Activated CD8-positive, alpha-beta T cell treated with anti-CD3 and anti-CD28 coated beads for 36 hours (primary cell): ENCODE measurements at regions not wholly inside any gene's neighbourhood (a gene's known extent, or its start where the extent isn't known, plus 50 kb on each side); places are given as distances from the start of the nearest gene placed in this dataset.

Experiments used
- ATAC-seq: fragments of 200-7000 bp; cut with Tn5 transposase; one replicate; pipeline ENCODE4 v1.10.0; 2021; ENCODE audit warnings: mild to moderate bottlenecking, moderate library complexity
- CTCF ChIA-PET: fragments of 350-600 bp; sonication (Branson Sonifier 250); formaldehyde crosslinking; loops from one replicate; lab custom pipeline; 2021; ENCODE audit warnings: antibody characterized with exemption; lab: Charles Lee
- POLR2A ChIA-PET: fragments of 350-600 bp; sonication (Branson Sonifier 250); formaldehyde crosslinking; loops from one replicate; lab custom pipeline; 2021; ENCODE audit warnings: antibody characterized with exemption; lab: Charles Lee
- DNase-seq: peaks from one replicate; pipeline ENCODE4 v3.0.0-alpha.2; 2020
- H3K27ac Mint-ChIP-seq: one replicate; pipeline ENCODE4 v1.8.0; 2021; ENCODE audit warnings: mild to moderate bottlenecking, mixed read lengths
- H3K27me3 Mint-ChIP-seq: one replicate; pipeline ENCODE4 v1.8.0; 2021; ENCODE audit warnings: mixed read lengths
- H3K36me3 Mint-ChIP-seq: one replicate; pipeline ENCODE4 v1.8.0; 2021; ENCODE audit warnings: low read depth, mixed read lengths
- H3K4me1 Mint-ChIP-seq: one replicate; pipeline ENCODE4 v1.8.0; 2021; ENCODE audit warnings: low read depth, mixed read lengths
- H3K4me3 Mint-ChIP-seq: one replicate; pipeline ENCODE4 v1.8.0; 2021; ENCODE audit warnings: mild to moderate bottlenecking, moderate library complexity, mixed read lengths
- H3K9me3 Mint-ChIP-seq: one replicate; pipeline ENCODE4 v1.8.0; 2021; ENCODE audit warnings: mixed read lengths
- intact Hi-C: fragments of 100-400 bp; cut with micrococcal nuclease; formaldehyde crosslinking; loops from one replicate; pipeline ENCODE4 v1.10.0; 2022
- TF ChIP-seq, protein P1 (sequence below): fragments of 200-600 bp; IDR thresholded peaks from one replicate; pipeline ENCODE4 v1.8.0; 2022; ENCODE audit warnings: antibody characterized with exemption, mild to moderate bottlenecking

DNA sequence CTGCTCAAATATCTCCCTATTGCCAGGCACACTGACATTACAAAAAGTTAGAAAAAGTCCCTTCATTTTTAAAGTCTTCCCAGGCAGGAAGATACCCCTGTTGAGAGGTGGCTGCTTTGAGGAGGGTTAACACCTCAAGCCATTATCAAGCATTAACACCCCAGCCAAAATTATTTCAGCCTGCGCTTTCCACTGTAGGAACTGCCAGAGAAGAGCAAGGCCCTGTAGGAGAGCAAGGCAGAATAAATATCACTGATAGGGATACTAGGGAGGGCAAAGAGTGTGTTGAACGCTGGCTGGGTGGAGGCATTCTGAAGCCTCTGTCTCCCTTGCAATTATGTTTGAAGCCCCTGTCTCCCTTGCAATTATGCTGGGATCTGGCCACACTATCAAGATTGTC, 1020.7 kb upstream of the CELF4 start:
- TF ChIP-seq, protein P1, sequence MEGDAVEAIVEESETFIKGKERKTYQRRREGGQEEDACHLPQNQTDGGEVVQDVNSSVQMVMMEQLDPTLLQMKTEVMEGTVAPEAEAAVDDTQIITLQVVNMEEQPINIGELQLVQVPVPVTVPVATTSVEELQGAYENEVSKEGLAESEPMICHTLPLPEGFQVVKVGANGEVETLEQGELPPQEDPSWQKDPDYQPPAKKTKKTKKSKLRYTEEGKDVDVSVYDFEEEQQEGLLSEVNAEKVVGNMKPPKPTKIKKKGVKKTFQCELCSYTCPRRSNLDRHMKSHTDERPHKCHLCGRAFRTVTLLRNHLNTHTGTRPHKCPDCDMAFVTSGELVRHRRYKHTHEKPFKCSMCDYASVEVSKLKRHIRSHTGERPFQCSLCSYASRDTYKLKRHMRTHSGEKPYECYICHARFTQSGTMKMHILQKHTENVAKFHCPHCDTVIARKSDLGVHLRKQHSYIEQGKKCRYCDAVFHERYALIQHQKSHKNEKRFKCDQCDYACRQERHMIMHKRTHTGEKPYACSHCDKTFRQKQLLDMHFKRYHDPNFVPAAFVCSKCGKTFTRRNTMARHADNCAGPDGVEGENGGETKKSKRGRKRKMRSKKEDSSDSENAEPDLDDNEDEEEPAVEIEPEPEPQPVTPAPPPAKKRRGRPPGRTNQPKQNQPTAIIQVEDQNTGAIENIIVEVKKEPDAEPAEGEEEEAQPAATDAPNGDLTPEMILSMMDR = no peak
- ATAC-seq (no peak), DNase-seq (no peak)
- Mint-ChIP-seq H3K9me3 (no peaks in the 10 kb centered on the region), H3K4me3 (no peak overlapping the region), H3K36me3 (peaks cover 1% of the 10 kb centered on the region), H3K4me1 (no peaks in the 10 kb centered on the region), H3K27ac (no peak overlapping the region), H3K27me3 (no peaks in the 10 kb centered on the region)
- ChIA-PET CTCF (no interaction called here), POLR2A (no interaction called here)
- intact Hi-C loops = no loop called here

DNA sequence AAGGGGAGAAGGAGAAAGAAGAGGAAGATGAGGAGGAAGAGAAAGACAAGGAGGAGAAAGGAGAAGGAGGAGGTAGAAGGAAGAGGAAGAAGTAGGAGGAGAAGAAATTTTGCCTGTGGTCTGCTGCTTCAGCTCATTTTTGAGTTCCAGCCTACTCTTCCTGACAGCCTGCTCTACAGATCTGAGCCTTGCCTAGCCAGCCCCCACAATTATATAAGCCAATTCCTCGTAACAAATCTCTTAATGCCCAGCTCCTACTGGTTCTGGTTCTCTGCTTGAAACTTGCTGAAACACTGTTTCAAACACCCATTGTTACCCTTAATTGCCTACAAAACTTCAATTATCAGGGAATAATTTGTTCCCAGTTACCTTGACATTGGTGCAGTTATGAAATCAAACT, 1014.2 kb upstream of the CELF4 start:
- no peak for ATAC-seq
- H3K27ac Mint-ChIP-seq = no peak overlapping the region
- no peak overlapping the region for H3K4me3 Mint-ChIP-seq
- peaks cover 31% of the 10 kb centered on the region for H3K4me1 Mint-ChIP-seq
- H3K27me3 Mint-ChIP-seq = no peaks in the 10 kb centered on the region
- CTCF ChIA-PET = no interaction called here
- intact Hi-C loops = no loop called here
- TF ChIP-seq, protein P1 = no peak
- peaks cover 6% of the 10 kb centered on the region for H3K36me3 Mint-ChIP-seq
- H3K9me3 Mint-ChIP-seq = peaks cover 4% of the 10 kb centered on the region
- no peak for DNase-seq
- POLR2A ChIA-PET = no interaction called here

DNA sequence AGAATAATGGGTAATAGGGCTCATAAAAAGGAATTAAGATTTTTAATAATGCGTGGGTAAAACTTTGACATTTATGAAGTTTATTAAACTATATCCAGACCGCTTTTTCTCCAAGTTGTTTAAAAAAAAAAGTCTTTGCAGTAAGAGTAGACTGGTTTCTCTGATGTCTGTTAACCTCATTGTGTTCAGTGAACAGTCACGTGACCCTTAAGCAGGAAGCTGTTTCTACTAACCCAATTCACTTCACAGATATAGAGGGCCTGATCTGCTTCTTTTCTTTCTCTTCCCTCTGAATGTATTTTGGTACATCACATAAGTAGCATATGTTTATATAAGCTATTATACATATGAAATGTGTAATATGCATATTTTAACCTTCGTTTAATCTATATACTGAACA, 1011.3 kb upstream of the CELF4 start:
- CTCF ChIA-PET = no interaction called here
- H3K36me3 Mint-ChIP-seq = peaks cover 4% of the 10 kb centered on the region
- no peak for ATAC-seq
- POLR2A ChIA-PET = no interaction called here
- H3K4me1 Mint-ChIP-seq = peaks cover 31% of the 10 kb centered on the region
- no peak for DNase-seq
- H3K9me3 Mint-ChIP-seq = peaks cover 4% of the 10 kb centered on the region
- H3K4me3 Mint-ChIP-seq = no peak overlapping the region
- TF ChIP-seq, protein P1 = no peak
- intact Hi-C loops = no loop called here
- H3K27ac Mint-ChIP-seq = no peak overlapping the region
- no peaks in the 10 kb centered on the region for H3K27me3 Mint-ChIP-seq

DNA sequence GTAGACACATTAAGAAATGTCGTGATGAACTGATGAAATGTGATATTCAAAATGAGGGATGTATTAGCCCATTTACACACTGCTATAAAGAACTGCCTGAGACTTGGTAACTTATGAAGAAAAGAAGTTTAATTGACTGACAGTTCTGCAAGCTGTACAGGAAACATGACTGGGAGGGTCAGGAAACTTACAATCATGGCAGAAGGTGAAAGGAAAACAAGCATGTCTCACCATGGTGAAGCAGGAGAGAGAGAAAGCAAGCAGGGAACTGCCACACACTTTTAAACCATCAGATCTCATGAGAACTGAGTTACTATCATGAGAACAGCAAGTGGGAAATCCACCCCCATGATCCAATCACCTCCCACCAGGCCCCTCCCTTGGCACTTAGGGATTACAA, 1010.8 kb upstream of the CELF4 start:
- Mint-ChIP-seq H3K4me1 (peaks cover 31% of the 10 kb centered on the region), H3K9me3 (peaks cover 4% of the 10 kb centered on the region), H3K36me3 (peaks cover 4% of the 10 kb centered on the region), H3K27me3 (no peaks in the 10 kb centered on the region), H3K4me3 (no peak overlapping the region), H3K27ac (peak overlapping the region; percentile 38)
- ChIA-PET POLR2A (no interaction called here), CTCF (no interaction called here)
- peak; percentile 3 for DNase-seq
- TF ChIP-seq, protein P1 = no peak
- peak; percentile 12 for ATAC-seq
- intact Hi-C loops = no loop called here

DNA sequence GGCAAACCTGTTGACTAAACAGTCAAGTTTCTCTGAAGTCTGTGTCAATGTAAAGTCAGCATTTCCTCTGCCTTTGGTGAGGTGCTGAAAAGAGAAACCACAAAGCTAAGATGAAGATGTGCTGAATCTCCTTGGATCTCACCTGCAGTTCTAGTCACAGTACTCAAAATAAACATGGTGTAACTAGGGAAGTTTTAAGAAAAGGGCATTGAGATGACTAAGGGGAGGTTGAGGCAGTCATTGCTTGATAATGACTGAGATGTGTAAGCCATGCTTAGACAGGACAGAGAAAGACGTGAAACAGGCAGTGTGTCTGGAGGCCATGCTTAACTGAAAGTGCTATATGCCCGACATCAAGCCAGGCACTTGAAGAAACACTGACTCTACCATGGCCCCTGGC, 1010.0 kb upstream of the CELF4 start:
- ChIA-PET CTCF (no interaction called here), POLR2A (no interaction called here)
- DNase-seq = peak; percentile 30
- Mint-ChIP-seq H3K9me3 (peaks cover 4% of the 10 kb centered on the region), H3K36me3 (peaks cover 4% of the 10 kb centered on the region), H3K4me3 (no peak overlapping the region), H3K27ac (peak overlapping the region; percentile 56), H3K27me3 (no peaks in the 10 kb centered on the region), H3K4me1 (peaks cover 31% of the 10 kb centered on the region)
- TF ChIP-seq, protein P1 = no peak
- ATAC-seq = peak; percentile 83
- intact Hi-C loops = no loop called here
